GM18867 (cell line): ENCODE measurements at regions not wholly inside any gene's neighbourhood (a gene's known extent, or its start where the extent isn't known, plus 50 kb on each side); places are given as distances from the start of the nearest gene placed in this dataset.

Source experiments
- ATAC-seq: cut with Tn5 transposase; IDR thresholded peaks from one replicate; pipeline ENCODE4 v1.9.1; 2021; ENCODE audit warnings: mild to moderate bottlenecking, moderate library complexity; ENCODE audit not compliant: unreplicated experiment

DNA sequence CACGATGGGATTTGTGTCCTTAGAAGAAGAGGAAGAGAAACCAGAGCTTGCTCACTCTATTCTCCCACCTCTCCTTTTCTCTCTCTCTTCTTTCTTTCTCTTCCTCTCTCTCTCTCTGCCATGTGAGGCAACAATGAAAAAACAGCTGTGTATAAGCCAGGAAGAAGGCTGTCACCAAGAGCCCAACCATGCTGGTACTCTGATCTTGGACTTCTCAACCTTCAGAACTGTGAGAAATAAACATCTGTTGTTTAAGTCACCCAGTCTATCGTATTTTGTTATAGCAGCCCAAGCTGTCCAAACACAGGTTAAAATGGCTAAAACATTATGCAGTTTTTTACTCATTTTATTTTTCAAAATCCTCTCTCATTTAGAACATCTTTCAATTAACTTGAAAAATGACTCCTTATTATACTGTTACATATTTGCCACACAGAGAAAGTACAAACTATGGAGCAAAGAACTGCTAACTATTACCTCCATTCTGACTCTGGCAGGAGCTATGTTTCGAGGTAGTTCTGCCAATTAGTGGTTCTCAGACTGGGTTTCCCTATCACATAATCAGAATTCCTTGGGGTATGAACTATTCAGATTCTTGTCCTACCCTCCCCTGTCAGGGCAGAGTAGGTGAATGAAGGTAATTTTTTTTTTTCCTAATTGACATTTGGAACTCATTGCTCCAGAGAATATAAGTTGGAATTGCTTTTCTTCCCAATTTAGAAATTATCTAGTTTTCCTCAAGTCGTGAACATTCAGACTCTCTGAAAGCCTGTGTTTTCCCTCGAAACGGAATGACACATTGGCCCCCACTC is 434.6 kb downstream of the ENC1 start:
- no peak for ATAC-seq

DNA sequence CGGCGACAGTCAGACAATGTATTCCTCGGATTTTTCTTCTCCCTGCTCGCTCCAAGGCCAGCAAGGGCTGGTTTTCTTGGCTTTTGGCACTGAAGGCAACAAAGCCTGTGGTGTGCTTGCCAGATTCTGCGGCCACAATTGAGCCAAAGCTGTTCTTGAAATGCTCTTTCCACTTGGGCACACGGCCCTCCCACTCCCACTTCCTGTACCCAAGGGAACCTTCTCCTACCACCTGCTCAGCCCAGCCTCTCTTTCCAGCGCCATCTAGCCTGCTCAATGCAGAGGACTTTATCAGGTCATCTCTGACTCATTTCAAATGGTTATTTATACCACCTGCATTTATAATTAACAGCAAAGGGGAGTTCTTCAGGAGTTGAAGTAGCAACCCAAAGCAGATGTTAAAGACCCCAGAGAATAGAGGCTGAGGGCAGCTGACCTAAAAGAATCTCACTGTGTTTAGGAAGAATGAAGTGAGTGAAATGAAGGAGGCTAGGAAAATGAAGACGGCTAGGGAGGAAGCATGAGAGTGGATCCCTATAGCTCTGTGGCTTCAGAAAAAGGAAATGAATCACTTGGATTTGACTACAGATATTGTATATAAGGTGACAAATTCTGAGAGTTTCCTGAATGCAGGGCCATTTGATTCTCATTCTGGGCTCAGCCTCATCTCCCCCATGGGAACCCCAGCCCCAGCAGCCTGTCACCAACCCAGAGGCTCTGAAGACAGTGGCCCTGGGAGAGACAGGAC is 439.0 kb downstream of the ENC1 start:
- ATAC-seq: no peak

DNA sequence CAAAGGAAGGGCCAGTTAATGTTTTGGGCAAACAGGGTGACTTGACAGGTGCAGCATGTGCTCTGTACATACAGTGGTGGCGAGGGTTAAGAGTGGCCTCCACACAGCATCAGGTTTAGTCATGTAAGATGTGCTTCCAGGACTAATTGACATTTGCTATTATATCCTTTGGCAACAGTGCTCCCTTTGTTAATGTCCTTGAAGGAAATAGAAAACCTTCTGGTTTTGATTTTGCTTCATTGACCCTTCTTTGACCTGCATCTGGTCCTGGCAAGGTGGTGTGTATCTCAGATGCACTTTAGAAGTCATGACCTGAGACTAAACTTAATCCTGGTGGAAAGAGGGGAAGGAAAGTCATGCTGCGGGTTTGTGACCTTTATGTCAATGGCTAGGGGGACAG is 440.0 kb downstream of the ENC1 start:
- ATAC-seq: no peak

DNA sequence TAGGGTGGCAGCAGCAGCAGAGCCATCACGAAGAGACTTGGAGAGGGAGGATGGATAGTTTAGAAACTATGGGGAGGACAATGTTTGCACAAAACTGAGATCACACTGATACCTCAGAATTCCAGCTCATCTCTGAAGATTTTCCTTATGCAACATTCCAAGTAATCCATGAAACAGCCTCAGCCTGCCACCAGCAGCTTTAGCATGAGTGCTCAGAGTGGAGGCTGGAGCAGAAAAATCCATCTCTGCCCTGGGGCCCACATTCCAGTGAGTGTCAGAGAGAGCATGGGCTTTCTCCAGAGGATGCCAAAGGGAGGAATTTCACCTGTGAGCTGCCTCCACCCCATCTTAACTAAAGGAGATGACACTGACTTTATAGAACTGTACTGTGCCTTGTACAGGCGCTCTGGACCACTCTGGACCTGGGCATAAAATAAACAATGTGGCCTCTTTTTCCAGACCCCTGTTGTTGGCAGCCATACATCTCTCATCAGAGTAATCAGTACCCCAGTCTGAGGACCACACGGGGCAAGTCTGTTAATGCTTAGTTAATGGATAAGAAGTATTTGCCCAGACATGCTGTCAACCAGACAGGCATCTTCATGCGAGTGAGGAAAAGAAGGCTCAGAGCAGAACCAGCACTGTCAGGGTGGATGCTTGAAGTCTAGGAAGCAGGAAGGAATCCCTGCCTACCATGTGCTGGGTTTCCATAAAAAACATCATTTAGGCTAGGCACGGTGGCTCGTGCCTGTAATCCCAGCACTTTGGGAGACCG is 440.9 kb downstream of the ENC1 start:
- no peak for ATAC-seq

DNA sequence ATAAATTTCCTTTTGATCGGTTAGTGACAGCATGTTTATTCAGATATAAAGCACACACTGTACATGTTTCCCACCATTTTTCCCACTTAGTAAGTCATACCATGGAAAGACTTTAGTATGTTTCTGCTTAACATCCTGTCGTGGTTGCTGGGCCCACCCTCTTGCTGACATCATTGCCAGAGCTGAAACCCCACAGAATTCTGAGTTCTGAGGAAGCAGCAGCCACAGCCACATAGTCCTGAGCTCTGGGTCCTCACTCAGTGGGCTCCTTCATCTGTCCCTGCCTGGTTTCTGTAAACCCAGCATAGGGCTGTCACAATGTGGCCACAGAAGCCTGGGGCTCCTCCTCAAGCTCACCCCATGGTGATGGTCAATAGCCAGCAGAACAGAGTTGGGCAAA is 441.5 kb downstream of the ENC1 start:
- ATAC-seq: no peak

DNA sequence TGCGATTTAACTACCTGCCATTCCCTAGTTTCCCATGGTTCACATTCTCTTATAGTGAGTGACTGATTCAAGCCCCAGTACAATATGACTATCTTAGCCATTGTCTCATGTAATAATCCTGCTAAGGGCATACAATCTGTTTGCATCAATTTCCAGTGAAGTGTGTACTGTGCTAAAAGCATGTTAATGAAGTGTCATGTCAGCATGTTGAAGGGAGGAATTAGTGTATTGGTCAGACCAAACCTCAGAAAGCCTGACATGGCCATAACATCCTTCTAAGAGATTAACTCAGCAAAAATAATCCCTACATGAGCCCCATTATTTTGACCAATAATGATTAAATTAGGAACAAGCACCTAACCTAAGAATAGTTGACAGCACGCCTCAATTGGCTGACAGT is 442.4 kb downstream of the ENC1 start:
- ATAC-seq: no peak

DNA sequence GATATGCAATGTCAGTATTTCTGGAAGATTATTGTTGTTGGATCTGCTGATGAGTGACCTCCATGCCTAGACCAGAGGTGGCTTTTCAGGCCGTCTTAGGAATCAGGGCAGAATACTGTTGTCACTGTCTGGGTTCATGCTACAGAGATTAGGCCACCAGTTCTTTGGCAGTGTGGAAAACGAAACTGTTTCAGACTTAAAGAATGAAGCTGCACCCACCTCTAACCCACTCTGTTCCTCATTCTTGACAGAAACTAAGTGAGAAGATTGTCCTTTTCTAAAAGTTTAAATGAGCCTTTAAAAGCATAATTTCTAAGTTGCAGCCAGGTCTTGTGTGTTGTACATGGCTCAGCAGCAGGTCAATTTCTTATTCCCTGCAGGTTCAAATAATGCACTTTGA is 444.3 kb downstream of the ENC1 start:
- ATAC-seq: peak; percentile 92

DNA sequence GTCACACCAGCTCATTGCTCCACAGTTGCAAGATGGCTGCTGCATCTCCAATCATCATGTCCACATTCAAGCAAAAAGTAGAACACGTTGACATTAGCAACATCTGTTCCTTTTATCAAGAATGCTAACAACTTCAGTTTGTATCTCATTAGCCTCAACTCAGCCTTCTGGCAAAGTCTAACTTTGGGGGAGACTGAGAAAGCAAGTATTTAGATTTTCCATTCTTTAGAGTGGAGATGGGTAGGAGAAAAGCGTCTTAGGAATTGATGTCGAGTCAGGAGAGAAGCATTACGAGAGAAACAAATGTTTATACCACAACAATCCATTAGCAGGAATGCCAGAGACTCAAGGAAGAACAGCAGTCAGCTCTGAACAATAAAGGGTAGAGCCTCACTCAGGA is 446.3 kb downstream of the ENC1 start:
- ATAC-seq: no peak

DNA sequence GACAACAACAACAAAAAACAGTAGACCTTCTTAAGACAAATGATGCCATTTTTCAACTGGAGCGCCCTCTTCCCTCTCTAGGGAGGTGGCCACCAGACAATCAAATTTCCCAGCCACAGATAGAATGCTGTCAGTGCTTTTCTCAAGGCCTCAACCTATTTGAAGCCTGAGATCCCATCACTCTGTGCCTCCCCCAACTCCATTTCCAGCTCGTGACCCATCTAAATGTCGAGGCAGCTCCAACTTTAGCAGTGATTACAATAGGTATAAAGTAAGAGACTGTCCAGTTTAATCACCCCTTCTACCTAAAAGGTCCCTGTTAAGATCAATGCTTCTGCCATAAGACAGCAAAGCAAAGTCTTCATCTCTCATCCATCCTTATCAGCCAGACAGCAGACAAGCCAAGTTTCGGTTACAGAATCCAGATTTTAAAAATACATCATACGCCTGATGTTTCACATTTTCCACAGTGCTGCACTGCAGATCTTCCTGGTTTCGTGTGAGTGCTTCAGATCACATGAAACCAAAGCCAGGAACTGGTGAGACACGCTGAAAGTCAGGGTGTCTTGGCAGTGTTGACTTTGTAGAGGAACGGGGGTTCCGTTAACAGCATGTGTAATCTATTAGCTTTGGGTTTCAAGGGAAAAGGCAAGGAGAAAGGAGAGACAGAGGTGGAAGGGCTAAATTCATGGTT is 447.8 kb downstream of the ENC1 start:
- no peak for ATAC-seq

DNA sequence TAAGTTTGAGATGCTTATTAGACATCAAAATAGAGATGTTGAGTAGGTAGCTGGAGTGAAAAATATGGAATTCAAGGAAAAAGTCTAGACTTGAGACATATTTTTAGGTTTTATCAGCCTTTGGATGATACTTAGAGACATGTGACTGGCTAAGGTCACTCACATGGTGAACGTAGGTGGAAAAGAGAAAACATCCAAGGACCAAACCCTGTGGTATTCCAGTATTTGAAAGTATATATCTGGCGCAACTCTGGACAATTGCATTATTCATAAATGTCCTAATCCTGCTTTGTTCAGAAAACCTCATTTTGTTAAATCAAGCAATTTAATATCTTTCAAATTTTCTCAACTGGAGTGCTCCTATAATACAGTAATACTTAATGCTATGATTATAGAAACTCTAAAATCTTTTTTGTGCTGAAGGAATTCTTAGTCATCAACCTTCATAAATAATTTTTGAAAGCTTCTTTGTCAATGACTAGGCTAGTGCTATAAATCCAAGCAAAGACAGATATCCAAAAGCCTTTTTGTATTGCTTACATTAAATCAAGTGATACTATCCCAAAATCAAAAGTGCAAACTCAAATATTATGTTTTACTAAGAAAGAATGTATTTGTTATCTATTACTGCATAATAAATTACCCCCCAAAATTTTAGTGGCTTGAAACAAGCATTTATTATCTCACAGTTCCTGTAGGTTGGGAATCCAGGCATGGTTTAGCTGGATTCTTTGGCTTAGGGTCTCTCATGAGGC is 452.0 kb downstream of the ENC1 start:
- no peak for ATAC-seq

DNA sequence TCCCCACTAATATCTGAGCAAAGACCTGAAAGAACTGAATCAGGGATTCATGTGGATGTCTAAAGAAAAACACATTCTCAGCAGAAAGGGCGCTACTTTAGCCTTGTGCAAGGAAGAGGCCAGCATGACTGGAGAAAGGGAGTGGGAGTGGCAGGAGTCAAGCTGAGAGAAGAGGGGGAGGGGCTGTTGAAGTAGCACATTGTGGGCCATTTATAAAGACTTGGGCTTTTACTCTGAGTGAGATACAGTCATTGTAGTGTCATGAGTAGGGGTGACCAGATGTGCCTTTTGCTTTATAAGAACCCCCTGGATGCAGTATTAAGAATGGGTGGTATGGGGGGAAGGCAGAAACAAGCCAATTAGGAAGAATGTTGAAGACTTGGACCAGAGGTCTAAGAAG is 452.8 kb downstream of the ENC1 start:
- no peak for ATAC-seq

DNA sequence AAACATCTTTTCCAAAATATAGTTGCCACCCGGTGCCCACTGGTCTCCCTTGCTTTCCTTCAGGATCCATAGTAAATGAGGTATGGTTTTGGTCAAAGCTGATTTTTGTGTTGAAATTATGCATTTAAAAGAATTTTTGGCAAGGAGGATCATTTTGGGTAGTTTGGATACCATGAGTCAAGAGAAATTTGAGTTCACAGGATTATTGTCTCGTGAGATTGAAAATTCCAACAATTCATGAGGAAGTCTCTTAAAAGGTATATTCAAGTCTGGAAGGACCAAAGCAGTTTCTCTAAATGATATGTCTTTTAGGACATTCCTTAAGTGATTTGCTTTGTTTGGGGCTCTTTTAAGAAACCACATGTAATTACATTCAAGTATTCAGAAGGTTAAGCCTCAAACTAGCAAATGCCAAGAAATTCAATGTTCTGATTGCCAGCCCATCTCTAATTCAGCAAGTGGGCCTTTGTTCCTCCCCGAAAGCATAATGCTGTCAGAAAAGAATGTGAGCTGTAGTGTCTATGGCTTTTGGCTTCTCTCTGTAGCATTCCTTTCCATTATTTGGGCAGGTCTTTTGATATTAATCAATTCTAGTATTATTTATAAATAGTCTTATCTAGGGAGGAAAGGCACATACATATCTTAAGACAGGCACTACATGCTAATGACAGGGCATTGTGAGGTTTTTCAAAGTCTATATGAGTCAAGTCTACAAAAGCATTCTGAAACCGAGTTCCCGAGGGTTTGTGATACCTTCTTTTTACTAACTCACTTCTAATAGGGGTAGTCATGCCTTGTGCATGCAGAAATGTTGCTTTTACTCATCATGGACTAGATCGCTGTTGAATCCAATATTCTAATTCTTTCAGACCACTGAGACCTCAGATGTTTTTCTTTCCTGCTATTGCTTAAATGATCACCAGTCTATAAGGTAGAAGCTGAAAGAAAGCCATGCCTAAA is 453.9 kb downstream of the ENC1 start:
- no peak for ATAC-seq

DNA sequence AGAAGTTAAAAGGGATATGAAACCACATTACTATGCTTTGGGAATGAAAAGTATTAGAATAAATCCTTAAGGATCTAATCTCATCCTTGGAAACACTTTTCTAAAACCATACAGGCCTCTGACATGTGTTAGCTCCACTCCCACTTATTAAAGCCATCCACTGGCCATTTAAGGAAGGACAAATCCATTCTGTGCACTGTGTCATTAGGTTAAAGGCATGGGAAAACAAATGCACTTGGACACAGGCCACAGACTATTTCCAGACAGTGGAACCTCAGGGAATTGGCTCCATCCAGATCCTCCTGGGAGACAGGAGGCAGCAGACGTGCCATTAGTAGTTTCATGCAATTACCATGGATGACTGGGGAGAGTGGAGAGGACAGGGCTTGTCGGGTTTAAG is 454.9 kb downstream of the ENC1 start:
- no peak for ATAC-seq

DNA sequence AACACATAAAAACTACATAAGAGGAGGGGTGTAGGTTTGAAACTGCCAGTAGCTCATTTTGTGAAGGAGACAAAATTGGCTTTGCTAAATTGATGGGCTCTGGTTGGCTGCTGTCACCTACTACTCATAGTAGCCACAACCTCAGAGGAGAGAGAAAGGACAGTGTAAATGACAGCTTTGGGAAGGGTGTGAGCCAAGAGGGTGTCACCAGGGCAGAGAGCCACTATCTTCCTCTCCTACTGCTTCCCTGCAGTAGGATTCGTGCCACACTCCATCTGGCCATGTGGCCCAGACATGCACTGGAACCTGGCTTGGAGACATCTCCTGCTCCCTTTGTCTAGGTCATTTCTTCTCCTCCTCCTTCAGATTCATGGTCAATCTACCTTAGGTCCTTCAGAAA is 455.9 kb downstream of the ENC1 start:
- no peak for ATAC-seq

DNA sequence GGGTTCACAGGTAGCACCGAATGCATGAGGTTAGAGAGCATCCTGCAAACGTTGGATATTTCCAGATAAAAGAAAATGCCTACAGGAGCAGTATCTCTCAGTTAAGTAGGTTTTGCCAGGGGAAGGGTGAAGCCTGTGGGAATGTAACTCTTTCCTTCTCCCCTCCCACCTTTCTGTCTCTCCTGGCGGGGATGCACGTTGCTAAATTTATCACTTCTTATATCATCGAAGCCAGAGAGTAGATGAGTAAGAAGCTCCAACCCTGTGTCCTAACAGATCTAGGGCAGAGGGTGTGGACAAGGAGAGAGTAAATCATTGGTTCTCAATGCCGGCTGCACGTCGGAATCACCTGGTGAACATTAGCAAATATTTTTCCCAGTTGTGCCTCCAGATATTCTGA is 457.5 kb downstream of the ENC1 start:
- ATAC-seq: no peak

DNA sequence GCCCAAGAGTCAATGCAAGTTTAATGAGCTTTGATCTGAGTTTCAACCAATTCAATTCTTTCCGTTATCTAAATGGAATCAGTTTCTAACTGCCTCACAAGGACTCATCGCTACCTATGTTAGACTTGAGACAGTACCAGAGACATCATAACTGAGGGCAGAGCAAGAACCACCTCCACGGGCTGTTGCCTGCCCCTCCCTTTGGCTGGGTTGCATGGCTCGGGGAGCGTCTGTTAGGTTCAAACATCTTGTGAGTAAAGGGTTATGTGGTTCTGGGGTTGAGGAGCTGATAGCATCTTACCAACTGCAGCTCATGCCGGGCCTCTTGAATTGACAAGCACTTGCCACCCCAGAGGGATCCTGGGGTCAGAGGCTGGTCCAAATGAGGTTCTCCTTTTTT is 457.9 kb downstream of the ENC1 start:
- ATAC-seq: no peak

DNA sequence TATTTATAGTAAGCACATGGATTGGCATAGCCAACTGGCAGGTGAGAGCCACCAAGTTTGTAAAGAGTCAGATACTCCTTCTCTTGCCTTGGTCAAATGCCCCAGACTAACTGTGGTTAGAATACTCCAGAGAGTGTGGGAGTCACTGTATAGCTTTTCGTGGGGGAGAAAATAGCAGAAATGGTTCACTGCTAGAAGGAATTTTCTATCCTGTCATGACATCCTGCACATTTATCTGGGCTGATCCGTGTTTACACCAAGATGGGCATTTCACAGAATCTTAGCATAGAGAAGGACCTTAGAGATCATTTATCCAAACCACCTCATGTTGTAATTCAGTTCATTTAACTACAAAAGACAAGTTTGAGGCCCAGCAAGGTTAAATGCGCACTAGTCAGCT is 460.8 kb downstream of the ENC1 start:
- ATAC-seq: no peak

DNA sequence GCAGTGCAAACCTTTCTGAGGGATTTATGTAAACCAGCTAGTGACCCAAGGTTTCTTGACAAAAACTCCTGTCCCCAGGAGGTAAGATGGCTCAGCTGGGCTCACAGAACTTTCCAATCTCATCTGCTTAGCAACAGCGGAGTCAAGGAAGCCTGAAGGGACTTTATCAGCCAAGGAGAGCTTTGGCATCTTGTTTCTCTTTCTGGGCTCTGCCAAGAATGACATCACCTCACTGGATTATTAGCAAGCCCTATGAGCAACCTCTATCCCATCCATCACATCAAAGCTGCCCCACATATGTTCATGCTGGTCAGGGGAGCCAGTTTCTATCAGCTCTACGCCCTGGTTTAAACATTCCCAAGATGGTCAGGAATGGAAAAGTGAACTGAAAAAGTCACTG is 461.3 kb downstream of the ENC1 start:
- no peak for ATAC-seq

DNA sequence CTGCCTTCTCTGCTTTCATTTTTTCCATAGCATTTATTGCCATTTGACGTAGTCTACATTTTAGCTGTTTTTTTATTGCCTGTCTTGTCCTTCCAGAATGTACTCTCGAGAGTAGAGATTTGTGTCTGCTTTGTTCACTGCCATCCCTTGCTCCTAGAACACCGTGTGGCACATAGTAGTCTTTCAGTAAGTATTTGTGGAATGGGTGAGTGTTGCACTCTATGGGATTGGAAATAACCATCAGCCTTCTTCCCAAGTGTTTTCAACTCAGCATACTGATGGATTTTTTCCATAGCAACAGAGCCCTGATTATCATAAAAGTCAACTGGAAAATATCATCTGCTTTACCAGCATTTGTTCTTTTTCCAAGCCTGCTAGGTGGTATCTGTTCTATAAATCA is 462.6 kb downstream of the ENC1 start:
- no peak for ATAC-seq
